NCI-H1930 (cell line): ENCODE measurements at regions not wholly inside any gene's neighbourhood (a gene's known extent, or its start where the extent isn't known, plus 50 kb on each side); places are given as distances from the start of the nearest gene placed in this dataset.
A peak's percentile ranks its signal among the peaks of the same experiment; 100 is the strongest.
"Not testable (repeated sequence)": the region's sequence is repeated elsewhere in the genome, so short reads cannot be mapped to it uniquely, and the experiment has no call there.

Experiments
- DNase-seq, 2 experiments: peaks; one replicate each; lab custom pipeline; 2025; lab: John Stamatoyannopoulos, UW

GRCh38 chr9:101859620-101860019, 121.2 kb upstream of the GRIN3A start:
- no peak for DNase-seq

DNA sequence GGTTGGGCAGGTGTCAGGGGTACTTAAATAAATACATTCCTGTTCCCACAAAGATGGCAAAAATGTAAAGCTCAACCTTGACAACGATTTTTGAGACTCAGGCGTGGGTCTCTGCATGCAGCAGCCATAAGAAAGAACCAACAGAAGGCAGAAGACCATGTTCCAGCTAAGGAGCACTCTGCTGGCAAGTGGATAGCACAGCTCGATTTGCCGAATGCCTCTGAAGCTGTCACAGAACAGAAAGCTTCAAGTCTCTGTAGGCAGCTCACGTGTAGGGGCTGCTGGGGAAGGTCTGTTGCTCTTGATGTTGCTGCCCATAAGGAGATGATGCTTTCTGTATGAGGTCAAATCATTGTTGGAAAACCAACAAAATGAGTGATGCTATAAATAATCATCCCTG, 119.6 kb upstream of the GRIN3A start:
- DNase-seq: no peak

DNA sequence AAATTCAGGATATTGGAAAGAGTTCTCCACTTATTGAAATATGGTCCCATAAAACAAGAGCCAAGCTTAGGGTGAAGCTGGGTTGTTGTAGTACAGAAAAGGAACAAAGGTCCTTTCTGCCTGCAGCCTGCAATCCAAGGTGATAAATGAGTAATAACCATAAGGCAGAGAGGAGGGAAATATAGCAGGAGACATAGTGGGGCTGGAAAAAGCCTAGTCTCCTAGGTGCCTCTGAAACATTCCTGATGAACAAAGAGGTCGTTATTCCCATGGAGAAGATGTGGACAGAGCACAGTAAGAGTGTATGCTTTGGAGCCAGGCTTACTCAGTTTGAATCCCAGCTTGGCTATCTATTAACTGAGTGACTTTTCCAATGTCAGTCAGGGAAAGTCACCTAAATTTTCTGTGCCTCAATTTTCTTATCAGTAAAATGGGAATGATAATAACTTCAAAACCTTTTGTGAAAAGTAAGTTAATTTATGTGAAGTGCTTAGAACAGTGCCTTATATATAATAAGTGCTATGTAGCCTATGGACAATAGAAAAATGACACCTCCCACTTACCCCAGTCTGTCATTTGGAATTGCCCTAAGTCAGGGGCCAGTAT, 110.8 kb upstream of the GRIN3A start:
- no peak for DNase-seq

DNA sequence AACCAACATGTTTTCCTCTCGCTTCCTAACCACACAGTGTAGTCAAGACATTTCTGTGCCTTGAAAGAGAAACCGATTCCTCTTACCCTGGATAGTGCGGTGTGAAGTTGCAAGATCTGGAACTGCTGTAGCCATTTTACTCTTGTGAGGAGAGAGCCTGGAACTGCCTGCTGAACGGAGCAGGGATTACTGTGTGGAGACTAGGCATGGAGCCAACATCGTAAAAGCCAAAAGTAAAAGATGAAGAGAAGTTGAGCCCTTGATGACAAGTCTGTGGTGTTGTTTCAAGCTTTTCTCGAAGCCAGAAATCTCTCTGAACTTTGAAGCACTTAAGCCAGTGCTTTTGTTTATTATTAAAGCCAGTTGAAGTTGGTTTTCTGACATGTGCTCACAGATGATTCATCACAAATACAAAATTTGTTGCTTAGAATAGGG, 110.1 kb upstream of the GRIN3A start:
- no peak for DNase-seq

DNA sequence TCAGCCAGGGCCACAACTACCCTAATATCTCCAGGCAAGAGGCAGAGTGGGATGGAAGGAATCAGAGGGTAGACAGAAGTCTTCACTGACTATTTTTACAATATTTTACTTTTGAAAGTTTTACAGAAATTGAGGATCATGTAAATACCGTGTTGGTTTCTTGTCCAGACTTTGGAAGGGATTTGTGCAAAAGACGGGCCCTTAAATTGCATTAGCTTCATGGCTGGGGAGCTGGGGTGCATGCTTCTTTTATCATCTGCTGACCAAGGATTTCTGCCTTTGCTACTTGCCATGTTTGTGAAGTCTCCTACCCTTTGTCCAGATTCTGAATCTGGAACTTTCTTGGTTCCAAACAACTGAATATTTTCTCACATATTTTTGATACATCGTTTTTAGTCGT, 107.7 kb upstream of the GRIN3A start:
- no peak for DNase-seq

DNA sequence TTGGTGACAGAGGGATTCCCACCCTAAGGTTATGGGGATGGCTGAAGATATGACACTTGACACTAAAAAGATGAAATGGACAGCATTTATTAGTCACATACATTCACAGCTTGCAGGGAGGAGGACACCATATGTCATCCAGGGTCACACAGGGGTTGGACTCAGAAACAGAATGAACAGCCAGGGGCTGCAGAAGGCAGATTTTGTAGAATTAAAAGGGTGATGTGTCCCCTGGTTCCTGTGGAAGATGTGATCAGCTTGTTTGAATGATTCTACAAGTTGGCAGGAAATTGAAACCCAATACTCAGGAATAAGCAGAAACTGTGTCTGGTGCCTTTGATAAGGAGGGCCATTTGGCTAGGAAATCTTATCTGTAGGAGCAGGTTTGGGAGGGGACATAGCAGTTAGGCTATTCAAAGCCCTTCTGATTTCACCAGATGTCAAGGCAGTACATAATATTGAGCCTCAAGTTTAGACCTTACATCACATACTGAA, 102.3 kb upstream of the GRIN3A start:
- DNase-seq: no peak

DNA sequence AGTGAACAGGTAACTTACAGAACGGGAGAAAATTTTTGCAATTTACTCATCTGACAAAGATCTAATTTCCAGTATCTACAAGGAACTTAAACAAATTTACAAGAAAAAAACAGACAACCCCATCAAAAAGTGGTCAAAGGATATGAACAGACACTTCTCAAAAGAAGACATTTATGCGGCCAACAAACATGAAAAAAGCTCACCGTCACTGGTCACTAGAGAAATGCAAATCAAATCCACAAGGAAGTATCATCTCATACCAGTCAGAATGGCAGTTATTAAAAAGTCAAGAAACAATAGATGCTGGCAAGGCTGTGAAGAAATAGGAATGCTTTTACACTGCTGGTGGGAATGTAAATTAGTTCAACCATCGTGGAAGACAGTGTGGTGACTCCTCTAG, 100.5 kb upstream of the GRIN3A start:
- DNase-seq: not testable (repeated sequence)

- DNase-seq: no peak
Observed at GRCh38 chr9:101836021-101836420, 97.6 kb upstream of the GRIN3A start.

GRCh38 chr9:101832486-101832885, 94.0 kb upstream of the GRIN3A start:
- no peak for DNase-seq

GRCh38 chr9:101821450-101821849, 83.0 kb upstream of the GRIN3A start:
- DNase-seq: not testable (repeated sequence)

DNA sequence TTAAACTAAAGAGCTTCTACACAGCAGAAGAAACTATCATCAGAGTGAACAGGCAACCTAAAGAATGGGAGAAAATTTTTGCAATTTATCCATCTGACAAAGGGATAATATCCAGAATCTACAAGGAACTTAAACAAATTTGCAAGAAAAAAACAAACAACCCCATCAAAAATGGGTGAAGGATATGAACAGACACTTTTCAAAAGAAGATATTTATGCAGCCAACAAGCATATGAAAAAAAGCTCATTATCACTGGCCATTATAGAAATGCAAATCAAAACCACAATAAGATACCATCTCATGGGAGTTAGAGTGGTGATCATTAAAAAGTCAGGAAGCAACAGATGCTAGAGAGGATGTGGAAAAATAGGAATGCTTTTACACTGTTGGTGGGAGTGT, 82.5 kb upstream of the GRIN3A start:
- not testable (repeated sequence) for DNase-seq

- no peak for DNase-seq
Observed at GRCh38 chr9:101814064-101814463, 75.6 kb upstream of the GRIN3A start.

- not testable (repeated sequence) for DNase-seq
Observed at GRCh38 chr9:101807879-101808278, 69.4 kb upstream of the GRIN3A start.

DNA sequence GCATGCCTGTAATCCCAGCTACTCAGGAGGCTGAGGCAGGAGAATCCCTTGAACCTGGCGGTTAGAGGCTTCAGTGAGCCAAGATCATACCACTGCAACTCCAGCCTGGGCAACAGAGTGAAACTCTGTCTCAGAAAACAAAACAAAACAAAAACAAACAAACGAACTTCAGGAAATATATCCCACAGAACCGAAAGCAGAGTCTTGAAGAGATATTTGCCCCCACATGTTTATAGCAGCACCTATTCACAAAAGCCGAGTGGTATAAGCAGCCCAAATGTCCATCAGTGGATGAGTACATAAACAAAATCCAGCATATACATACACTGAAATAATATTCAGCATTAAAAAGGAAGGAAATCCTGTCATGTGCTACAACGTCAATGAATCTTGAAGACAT, 57.6 kb upstream of the GRIN3A start:
- DNase-seq: no peak

- DNase-seq: no peak
Observed at GRCh38 chr9:101795147-101795546, 56.7 kb upstream of the GRIN3A start.

GRCh38 chr9:101792475-101792874, 54.0 kb upstream of the GRIN3A start:
- DNase-seq: no peak

- DNase-seq: peak in 1 of 2 experiments; percentile 27
Observed at GRCh38 chr9:101791938-101792337, 53.5 kb upstream of the GRIN3A start.

DNA sequence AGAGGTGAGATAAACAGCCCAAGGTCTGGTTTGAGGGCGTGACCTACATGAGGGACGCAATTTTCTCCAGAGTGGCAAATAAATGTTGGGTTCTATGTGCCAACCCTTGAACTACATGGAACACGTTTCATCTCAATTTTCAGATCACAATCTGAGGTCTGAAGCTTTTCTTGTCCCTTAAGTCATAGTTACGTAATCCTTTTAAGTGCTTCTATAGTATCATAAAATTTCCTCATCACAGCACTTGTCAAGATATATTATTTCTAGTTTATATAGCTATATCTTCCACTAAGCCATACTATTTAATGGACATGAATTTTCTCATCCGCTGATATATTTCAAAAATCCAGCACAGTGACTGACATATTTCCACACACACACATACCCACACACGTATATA, 53.1 kb upstream of the GRIN3A start:
- DNase-seq: no peak
